ENCODE measurements at regions not wholly inside any gene's neighbourhood (a gene's known extent, or its start where the extent isn't known, plus 50 kb on each side); places are given as distances from the start of the nearest gene placed in this dataset.

- TF ChIP-seq POLR2A (IDR thresholded peaks at IDR 0.05; ENCODE audit: low read depth, low read length) (no peak), TAF1 (IDR thresholded peaks at IDR 0.05; ENCODE audit: borderline replicate concordance, low read depth, low read length) (no peak)
These were observed 219.0 kb upstream of the MAN1A1 start for GRCh38 chr6:119568580-119568979.
